ENCODE measurements at regions not wholly inside any gene's neighbourhood (a gene's known extent, or its start where the extent isn't known, plus 50 kb on each side); places are given as distances from the start of the nearest gene placed in this dataset.

GRCh38 chr6:21648475-21649050, 55.0 kb downstream of the SOX4 start:
- no peak for ATAC-seq

- no peak for ATAC-seq
Measured at GRCh38 chr6:21653323-21653722, 59.8 kb downstream of the SOX4 start.

GRCh38 chr6:21653905-21654304, 60.4 kb downstream of the SOX4 start:
- peak; percentile 63 for ATAC-seq

- no peak for ATAC-seq
Measured at GRCh38 chr6:21654361-21654760, 60.8 kb downstream of the SOX4 start.

- ATAC-seq = no peak
Measured at GRCh38 chr6:21663966-21664313, 70.4 kb downstream of the SOX4 start.

GRCh38 chr6:21664314-21665109, 71.0 kb downstream of the SOX4 start:
- ATAC-seq = peak; percentile 44

GRCh38 chr6:21665110-21665391, 71.5 kb downstream of the SOX4 start:
- ATAC-seq = no peak

GRCh38 chr6:21665392-21666200, 72.0 kb downstream of the SOX4 start:
- peak; percentile 10 for ATAC-seq

- ATAC-seq = no peak
Measured at GRCh38 chr6:21666201-21666691, 72.7 kb downstream of the SOX4 start.

GRCh38 chr6:21666853-21667681, 73.5 kb downstream of the SOX4 start:
- no peak for ATAC-seq

GRCh38 chr6:21668795-21669194, 75.2 kb downstream of the SOX4 start:
- no peak for ATAC-seq

GRCh38 chr6:21676769-21677168, 83.2 kb downstream of the SOX4 start:
- no peak for ATAC-seq

- no peak for ATAC-seq
Measured at GRCh38 chr6:21678990-21679389, 85.4 kb downstream of the SOX4 start.

GRCh38 chr6:21679761-21680265, 86.3 kb downstream of the SOX4 start:
- no peak for ATAC-seq

- no peak for ATAC-seq
Measured at GRCh38 chr6:21680611-21681010, 87.1 kb downstream of the SOX4 start.

- ATAC-seq = no peak
Measured at GRCh38 chr6:21690489-21690888, 96.9 kb downstream of the SOX4 start.

- no peak for ATAC-seq
Measured at GRCh38 chr6:21691685-21692346, 98.3 kb downstream of the SOX4 start.

- ATAC-seq = no peak
Measured at GRCh38 chr6:21692721-21693120, 99.2 kb downstream of the SOX4 start.

- ATAC-seq = no peak
Measured at GRCh38 chr6:21694168-21694567, 100.6 kb downstream of the SOX4 start.

GRCh38 chr6:21707524-21708319, 114.2 kb downstream of the SOX4 start:
- no peak for ATAC-seq

- no peak for ATAC-seq
Measured at GRCh38 chr6:21708320-21708580, 114.7 kb downstream of the SOX4 start.

GRCh38 chr6:21710216-21710615, 116.7 kb downstream of the SOX4 start:
- ATAC-seq = no peak

Measured in esophagus mucosa (tissue), 1 donor.